ENCODE measurements at regions not wholly inside any gene's neighbourhood (a gene's known extent, or its start where the extent isn't known, plus 50 kb on each side); places are given as distances from the start of the nearest gene placed in this dataset.
"Not testable (repeated sequence)": the region's sequence is repeated elsewhere in the genome, so short reads cannot be mapped to it uniquely, and the experiment has no call there.

DNA sequence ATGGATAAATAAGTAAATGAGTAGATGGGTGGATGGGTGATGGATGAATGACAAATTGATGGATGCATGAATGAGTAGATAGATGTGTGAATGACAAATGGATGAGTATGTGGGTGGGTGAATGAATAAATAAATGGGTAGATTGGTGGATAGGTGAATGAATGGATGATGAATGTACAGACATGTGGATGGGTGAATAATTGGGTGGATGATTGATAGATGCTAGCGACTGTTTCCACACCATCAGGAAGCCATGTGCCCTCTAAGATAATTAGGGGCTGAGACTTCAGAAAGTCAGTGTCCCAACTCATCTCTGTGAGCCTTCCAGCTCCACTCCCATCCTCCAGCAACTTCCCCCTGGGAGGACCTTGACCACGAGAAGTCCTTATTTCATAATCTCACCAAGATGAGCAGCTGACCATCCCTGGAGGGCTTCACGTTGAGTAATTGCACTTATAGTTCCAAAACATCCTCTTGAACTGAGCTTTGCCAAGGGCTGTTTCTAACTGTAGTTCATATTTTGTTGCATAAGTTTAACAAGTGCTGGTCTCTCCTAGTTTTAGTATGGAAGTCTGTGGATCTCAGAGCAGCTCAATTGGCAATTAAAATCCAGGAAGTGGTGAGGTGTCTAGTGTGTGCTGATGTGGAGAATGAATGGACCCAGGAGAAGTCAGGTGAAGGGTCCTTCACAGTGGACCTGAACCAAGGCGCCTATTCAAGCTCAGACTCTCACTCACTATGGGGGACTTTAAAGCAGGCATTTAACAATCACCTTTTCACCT is 295.7 kb downstream of the ADGRD1 start:
- DNase-seq (ENCODE audit: low spot score): no peak

DNA sequence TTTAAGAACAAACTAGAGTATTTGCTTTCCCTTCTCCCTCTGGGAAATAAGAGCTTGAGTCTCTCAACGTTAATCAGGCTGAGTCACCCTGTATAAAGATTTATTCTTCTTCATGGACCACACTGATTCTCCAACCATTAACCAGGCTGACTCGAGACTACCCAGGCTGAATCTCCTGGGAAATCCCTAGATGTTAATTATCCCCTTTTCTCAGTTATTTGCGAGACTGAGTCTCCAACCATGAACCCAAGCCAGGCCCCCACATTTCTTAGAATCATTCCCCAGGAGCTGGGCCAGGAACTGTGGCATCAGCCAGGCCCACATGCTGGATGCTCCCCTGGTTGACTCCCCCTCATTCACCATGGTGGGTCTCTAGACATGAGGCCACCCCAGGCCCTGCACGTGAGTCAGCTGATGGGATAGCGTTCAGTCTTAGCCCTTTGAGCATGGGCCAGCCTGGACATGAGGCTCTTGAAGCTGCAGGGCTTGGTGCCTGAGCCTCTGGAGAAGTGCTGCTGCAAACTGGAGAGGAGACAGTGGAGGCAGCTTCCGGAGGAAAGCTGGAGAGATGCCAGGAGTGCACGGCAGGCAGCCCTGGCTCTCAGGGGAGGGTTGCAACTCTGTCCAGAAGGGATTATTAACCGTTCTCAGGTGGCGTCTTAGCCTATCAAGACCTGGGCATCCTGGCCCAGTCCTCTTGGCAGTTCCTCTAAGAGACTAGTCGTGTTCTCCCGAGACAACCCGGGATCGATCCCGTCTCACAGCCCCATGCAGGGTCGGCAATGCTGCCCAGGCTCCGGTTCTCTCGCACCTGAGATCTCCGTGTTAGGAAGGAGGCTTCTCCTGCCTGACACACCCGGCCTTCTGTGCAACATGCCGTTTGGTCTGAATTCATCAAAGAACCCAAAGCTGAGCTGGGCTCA is 296.6 kb downstream of the ADGRD1 start:
- DNase-seq (ENCODE audit: low spot score): no peak

- no peak for DNase-seq (ENCODE audit: low spot score)
Measured at GRCh38 chr12:131250951-131251315, 297.2 kb downstream of the ADGRD1 start.

DNA sequence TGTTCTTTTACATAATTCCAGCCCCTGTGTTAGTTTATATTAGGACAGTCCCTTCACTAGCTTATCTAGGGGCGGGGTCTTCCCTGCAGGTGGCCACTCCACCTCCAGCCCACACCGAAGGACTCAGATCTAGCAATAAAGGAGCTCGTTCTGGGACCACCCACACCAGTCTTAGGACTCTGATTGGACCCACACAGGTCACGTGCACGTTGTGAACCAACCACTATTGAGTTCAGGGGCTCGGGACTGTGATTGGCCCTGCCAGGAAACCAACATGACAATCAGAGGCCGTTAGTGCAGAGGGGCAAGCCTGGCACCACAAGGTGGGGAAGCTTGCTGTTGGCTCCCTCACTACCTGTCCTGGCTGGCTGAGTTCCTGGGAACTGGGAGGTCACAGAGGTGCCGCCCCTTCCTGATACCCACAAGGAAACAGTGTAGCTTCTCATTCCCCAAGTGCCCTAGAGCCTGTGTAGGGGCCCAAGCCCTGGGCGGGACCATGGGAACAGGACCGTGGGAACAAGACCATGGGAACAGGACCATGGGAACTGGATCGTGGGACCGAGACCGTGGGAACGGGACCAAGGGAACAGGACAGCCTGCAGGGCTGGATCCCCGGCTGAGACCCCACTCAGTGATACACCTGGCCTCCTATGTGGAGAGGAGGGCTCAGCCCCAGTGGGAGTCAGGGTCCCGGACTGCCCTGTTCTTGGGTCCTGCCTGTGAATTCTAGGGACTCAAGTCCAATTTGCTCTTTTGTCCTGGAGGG is 297.8 kb downstream of the ADGRD1 start:
- DNase-seq (ENCODE audit: low spot score): no peak

- DNase-seq (ENCODE audit: low spot score): no peak
Measured at GRCh38 chr12:131253376-131254026, 299.8 kb downstream of the ADGRD1 start.

DNA sequence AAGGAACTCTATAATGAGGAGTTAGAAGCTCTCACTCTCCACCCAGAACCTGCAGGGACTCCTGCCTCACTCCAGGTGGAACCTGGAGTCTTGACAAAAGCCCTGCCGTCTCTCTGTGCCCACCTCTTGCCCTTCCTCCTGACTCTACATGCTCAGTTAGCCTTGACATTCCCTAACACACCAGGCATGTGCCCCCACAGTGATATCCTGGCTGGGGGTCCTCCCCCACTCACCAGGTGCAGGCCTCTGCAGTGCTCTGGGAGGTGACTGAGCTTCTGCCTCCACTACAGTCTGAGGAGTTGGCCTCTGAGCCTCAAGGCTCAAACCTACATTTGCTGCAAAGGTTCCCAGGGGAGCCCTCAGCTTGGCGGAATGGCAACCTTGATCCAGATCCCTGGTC is 300.7 kb downstream of the ADGRD1 start:
- no peak for DNase-seq (ENCODE audit: low spot score)

GRCh38 chr12:131258398-131258797 is 304.7 kb downstream of the ADGRD1 start:
- DNase-seq (ENCODE audit: low spot score): no peak

- DNase-seq (ENCODE audit: low spot score): no peak
Measured at GRCh38 chr12:131260251-131260905, 306.7 kb downstream of the ADGRD1 start.

- DNase-seq (ENCODE audit: low spot score): no peak
Measured at GRCh38 chr12:131260954-131261353, 307.2 kb downstream of the ADGRD1 start.

- DNase-seq (ENCODE audit: low spot score): no peak
Measured at GRCh38 chr12:131261906-131262305, 308.2 kb downstream of the ADGRD1 start.

DNA sequence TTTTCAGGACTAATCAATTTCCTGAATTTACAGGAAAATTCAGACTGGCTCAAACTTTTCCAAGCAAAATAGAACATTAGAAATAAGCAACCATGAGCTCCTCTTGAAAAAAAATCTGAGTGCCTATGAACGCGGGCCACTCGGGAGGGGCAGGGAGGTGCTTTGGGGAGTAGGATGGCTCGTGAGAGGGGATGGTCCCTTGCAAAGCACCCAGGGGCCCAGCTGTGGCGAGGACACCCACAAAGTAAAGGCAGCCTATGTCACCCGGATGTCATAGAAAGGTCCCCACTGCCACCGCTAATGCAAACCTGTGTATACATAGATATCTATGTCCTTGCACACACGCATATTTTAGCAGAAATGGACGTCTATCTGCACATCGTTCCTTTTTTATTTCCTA is 309.9 kb downstream of the ADGRD1 start:
- no peak for DNase-seq (ENCODE audit: low spot score)

DNA sequence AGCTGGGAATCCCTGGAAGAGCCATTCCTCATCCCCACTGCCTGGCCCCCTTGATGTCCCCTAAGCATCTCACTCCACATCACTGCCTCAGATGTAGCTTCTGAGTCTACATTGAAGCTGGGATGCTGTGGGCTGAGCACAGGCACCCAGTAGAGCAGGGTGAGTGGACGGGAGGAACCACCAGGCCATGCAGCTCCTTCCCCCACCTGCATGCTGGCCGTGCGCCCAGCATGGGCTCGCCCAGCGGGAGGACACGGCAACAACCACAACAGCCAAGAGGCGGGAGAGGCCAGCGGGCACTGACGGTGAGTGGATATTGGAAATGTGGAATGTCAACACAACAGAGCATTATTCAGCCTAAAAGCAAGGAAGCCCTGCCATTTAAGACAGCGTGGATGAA is 310.9 kb downstream of the ADGRD1 start:
- DNase-seq (ENCODE audit: low spot score): no peak

- no peak for DNase-seq (ENCODE audit: low spot score)
Measured at GRCh38 chr12:131266591-131267467, 313.1 kb downstream of the ADGRD1 start.

- no peak for DNase-seq (ENCODE audit: low spot score)
Measured at GRCh38 chr12:131267576-131267975, 313.9 kb downstream of the ADGRD1 start.

GRCh38 chr12:131268123-131268522 is 314.4 kb downstream of the ADGRD1 start:
- DNase-seq (ENCODE audit: low spot score): not testable (repeated sequence)

DNA sequence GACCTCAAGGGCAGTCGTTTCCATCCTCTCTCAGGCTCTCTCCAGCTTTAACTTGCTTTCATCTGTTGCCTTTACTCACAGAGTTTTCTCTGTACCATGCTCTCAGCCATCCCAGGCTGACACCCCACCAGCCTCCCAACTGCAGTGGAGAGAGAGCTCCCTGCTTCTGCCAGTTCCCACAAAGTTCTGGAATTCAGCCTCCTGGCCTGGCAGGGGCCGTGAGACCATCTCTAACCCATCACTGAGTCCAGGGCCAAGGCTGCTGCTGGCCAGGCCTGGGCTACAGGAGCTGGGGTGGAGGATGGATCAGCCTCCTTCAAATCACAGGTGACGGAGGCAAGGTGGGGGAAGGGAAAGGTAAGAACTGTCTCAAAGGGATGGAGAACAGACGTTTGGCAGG is 314.9 kb downstream of the ADGRD1 start:
- DNase-seq (ENCODE audit: low spot score): not testable (repeated sequence)

DNA sequence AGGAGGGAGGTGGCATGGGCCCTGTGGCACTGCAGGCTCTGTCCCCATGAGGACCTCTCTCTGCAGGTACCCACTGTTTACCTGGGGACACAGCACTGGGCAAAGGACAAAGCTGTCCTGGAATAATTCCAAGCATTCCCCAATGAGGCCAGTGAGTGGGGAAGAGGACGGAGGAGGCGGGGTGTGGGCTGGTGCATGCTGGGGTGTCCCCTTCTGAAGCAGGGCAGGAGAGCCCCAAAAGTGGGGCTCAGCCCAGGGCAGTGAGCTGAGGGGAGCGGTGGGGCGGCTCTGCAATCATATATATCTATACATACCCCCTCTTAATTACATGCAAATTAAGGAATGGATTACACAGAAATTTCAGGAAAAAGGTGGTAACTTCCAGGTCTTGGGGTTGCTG is 315.8 kb downstream of the ADGRD1 start:
- no peak for DNase-seq (ENCODE audit: low spot score)

- not testable (repeated sequence) for DNase-seq (ENCODE audit: low spot score)
Measured at GRCh38 chr12:131269977-131270376, 316.3 kb downstream of the ADGRD1 start.

- DNase-seq (ENCODE audit: low spot score): no peak
Measured at GRCh38 chr12:131271724-131272123, 318.0 kb downstream of the ADGRD1 start.
